GM23248 (cell line): ENCODE measurements at regions not wholly inside any gene's neighbourhood (a gene's known extent, or its start where the extent isn't known, plus 50 kb on each side); places are given as distances from the start of the nearest gene placed in this dataset.
A peak's percentile ranks its signal among the peaks of the same experiment; 100 is the strongest.

Experiments used
- DNase-seq: peaks from one replicate; pipeline ENCODE4 v3.0.0-alpha.2; 2015
- H2AFZ ChIP-seq: fragments of 200-600 bp; sonication (generic); 2 replicates; pipeline ENCODE4 v1.6.1; 2016; ENCODE audit warnings: antibody characterized with exemption
- H3F3A ChIP-seq: fragments of 200-600 bp; sonication (generic); 2 replicates; pipeline ENCODE4 v1.6.1; 2016; ENCODE audit warnings: mild to moderate bottlenecking, antibody characterized with exemption, mixed run types; ENCODE audit not compliant: insufficient read depth
- H3K27ac ChIP-seq: fragments of 200-600 bp; sonication (generic); 2 replicates; pipeline ENCODE4 v1.5.1; 2016; ENCODE audit warnings: mild to moderate bottlenecking
- H3K27me3 ChIP-seq: fragments of 200-600 bp; sonication (generic); replicated peaks from 2 replicates; pipeline ENCODE4 v1.6.1; 2016; ENCODE audit warnings: mild to moderate bottlenecking; ENCODE audit not compliant: insufficient read depth
- H3K36me3 ChIP-seq: fragments of 200-600 bp; sonication (generic); 2 replicates; pipeline ENCODE4 v1.6.1; 2016; ENCODE audit warnings: low read depth, mild to moderate bottlenecking
- H3K4me1 ChIP-seq: fragments of 200-600 bp; sonication (generic); 2 replicates; pipeline ENCODE4 v1.6.1; 2016; ENCODE audit warnings: mild to moderate bottlenecking; ENCODE audit not compliant: insufficient read depth
- H3K4me2 ChIP-seq: fragments of 200-600 bp; sonication (generic); one replicate; pipeline ENCODE4 v1.6.1; 2016; ENCODE audit warnings: mild to moderate bottlenecking; ENCODE audit not compliant: unreplicated experiment
- H3K4me3 ChIP-seq: fragments of 200-600 bp; sonication (generic); 2 replicates; pipeline ENCODE4 v1.5.1; 2016; ENCODE audit warnings: mild to moderate bottlenecking
- H3K79me2 ChIP-seq: fragments of 200-600 bp; sonication (generic); 2 replicates; pipeline ENCODE4 v1.6.1; 2016; ENCODE audit warnings: mild to moderate bottlenecking; ENCODE audit not compliant: insufficient read depth
- H3K9ac ChIP-seq: fragments of 200-600 bp; sonication (generic); 2 replicates; pipeline ENCODE4 v1.6.1; 2016; ENCODE audit warnings: mild to moderate bottlenecking
- H3K9me2 ChIP-seq: fragments of 200-600 bp; sonication (generic); 2 replicates; pipeline ENCODE4 v1.6.1; 2016; ENCODE audit warnings: mixed run types, mild to moderate bottlenecking, moderate library complexity; ENCODE audit not compliant: insufficient read depth
- H3K9me3 ChIP-seq: fragments of 200-600 bp; sonication (generic); one replicate; pipeline ENCODE4 v1.6.1; 2017; ENCODE audit warnings: low read depth
- H4K20me1 ChIP-seq: fragments of 200-600 bp; sonication (generic); 2 replicates; pipeline ENCODE4 v1.6.0; 2016; ENCODE audit not compliant: insufficient read depth
- EZH2 ChIP-seq: fragments of 200-600 bp; sonication (generic); IDR thresholded peaks from 2 replicates; pipeline ENCODE4 v1.6.1; 2018; ENCODE audit warnings: antibody characterized with exemption, mild to moderate bottlenecking; ENCODE audit not compliant: insufficient read depth, poor library complexity, severe bottlenecking
- EZH2phosphoT487 ChIP-seq: fragments of 200-600 bp; sonication (generic); IDR thresholded peaks from 2 replicates; pipeline ENCODE4 v1.6.1; 2018; ENCODE audit warnings: antibody characterized with exemption, moderate library complexity, mild to moderate bottlenecking, low read depth; ENCODE audit not compliant: insufficient read depth
- WGBS, 2 experiments: methylation state at CpG; one replicate each; pipeline ENCODE4 v1.1.6; 2015 to 2017; ENCODE audit warnings: low lambda C conversion rate in 2 of 2, low coverage in 1 of 2; ENCODE audit errors: missing lambda C conversion rate in 2 of 2; 5-methylcytosine and 5-hydroxymethylcytosine counted together
- in situ Hi-C: fragments of 300-500 bp; cut with MboI; formaldehyde crosslinking; loops from 2 replicates; pipeline ENCODE4 v1.15.0; 2020

- Histone ChIP-seq H3K36me3 (no peaks in the 10 kb centered on the region), H3K9me3 (no peaks in the 10 kb centered on the region), H3K27me3 (no peaks in the 10 kb centered on the region), H3K27ac (no peak overlapping the region), H4K20me1 (no peaks in the 10 kb centered on the region), H3K79me2 (no peaks in the 10 kb centered on the region), H3K4me2 (no peak overlapping the region), H3K9me2 (no peaks in the 10 kb centered on the region), H3K4me1 (peaks cover 19% of the 10 kb centered on the region), H3K9ac (no peak overlapping the region), H3F3A (peaks cover 19% of the 10 kb centered on the region; the same call in 1 of the 2 replicates), H2AFZ (no peak overlapping the region), H3K4me3 (no peak overlapping the region)
- DNase-seq: peak; percentile 24
- no peak for TF ChIP-seq EZH2
- TF ChIP-seq EZH2phosphoT487: no peak
- in situ Hi-C loops: no loop called here
Observed at GRCh38 chr2:234722176-234722575, 225.3 kb upstream of the ARL4C start.

GRCh38 chr2:234719116-234719716 is 222.3 kb upstream of the ARL4C start:
- no peaks in the 10 kb centered on the region for H3K4me1 ChIP-seq
- no peak for TF ChIP-seq EZH2phosphoT487
- no peak for TF ChIP-seq EZH2
- 79% methylated on average over 7 of the region's 7 CpGs for WGBS, 2 experiments
- H3K79me2 ChIP-seq: no peaks in the 10 kb centered on the region
- no peaks in the 10 kb centered on the region for H3K27me3 ChIP-seq
- no peaks in the 10 kb centered on the region for H3F3A ChIP-seq
- H3K36me3 ChIP-seq: no peaks in the 10 kb centered on the region
- H3K4me3 ChIP-seq: no peak overlapping the region
- no peak for DNase-seq
- H3K9me3 ChIP-seq: no peaks in the 10 kb centered on the region
- no peak overlapping the region for H3K9ac ChIP-seq
- no peak overlapping the region for H3K4me2 ChIP-seq
- no peak overlapping the region for H3K27ac ChIP-seq
- H4K20me1 ChIP-seq: no peaks in the 10 kb centered on the region
- H3K9me2 ChIP-seq: no peaks in the 10 kb centered on the region
- in situ Hi-C loops: no loop called here
- H2AFZ ChIP-seq: no peak overlapping the region

GRCh38 chr2:234716271-234716670 is 219.4 kb upstream of the ARL4C start:
- H3K9me2 ChIP-seq: no peaks in the 10 kb centered on the region
- no peaks in the 10 kb centered on the region for H3K79me2 ChIP-seq
- 81 to 93% methylated on average over 9 of the region's 9 CpGs for WGBS, 2 experiments

GRCh38 chr2:234715671-234716250 is 218.9 kb upstream of the ARL4C start:
- Histone ChIP-seq H3K79me2 (no peaks in the 10 kb centered on the region), H3K27ac (no peak overlapping the region), H3K9ac (no peak overlapping the region), H3K9me2 (no peaks in the 10 kb centered on the region), H3K36me3 (no peaks in the 10 kb centered on the region), H3K27me3 (no peaks in the 10 kb centered on the region), H4K20me1 (no peaks in the 10 kb centered on the region), H2AFZ (no peak overlapping the region), H3K4me1 (no peaks in the 10 kb centered on the region), H3K9me3 (no peaks in the 10 kb centered on the region), H3F3A (no peaks in the 10 kb centered on the region), H3K4me2 (no peak overlapping the region), H3K4me3 (no peak overlapping the region)
- DNase-seq: no peak
- WGBS, 2 experiments: 86 to 89% methylated on average over 13 of the region's 13 CpGs
- TF ChIP-seq EZH2phosphoT487: no peak
- no peak for TF ChIP-seq EZH2
- in situ Hi-C loops: no loop called here

More at GRCh38 chr2:234716271-234716670, 219.4 kb upstream of the ARL4C start:
- Histone ChIP-seq H3F3A (no peaks in the 10 kb centered on the region), H3K4me2 (no peak overlapping the region), H3K4me1 (no peaks in the 10 kb centered on the region), H2AFZ (no peak overlapping the region), H3K27me3 (no peaks in the 10 kb centered on the region), H3K36me3 (no peaks in the 10 kb centered on the region), H3K9me3 (no peaks in the 10 kb centered on the region), H3K9ac (no peak overlapping the region), H3K27ac (no peak overlapping the region), H4K20me1 (no peaks in the 10 kb centered on the region), H3K4me3 (no peak overlapping the region)
- no peak for DNase-seq
- TF ChIP-seq EZH2: no peak
- TF ChIP-seq EZH2phosphoT487: no peak
- in situ Hi-C loops: no loop called here

GRCh38 chr2:234714711-234715110 is 217.8 kb upstream of the ARL4C start:
- H3K4me1 ChIP-seq: no peaks in the 10 kb centered on the region
- H3F3A ChIP-seq: no peaks in the 10 kb centered on the region
- no peak overlapping the region for H3K27ac ChIP-seq
- H2AFZ ChIP-seq: no peak overlapping the region
- DNase-seq: no peak
- no peaks in the 10 kb centered on the region for H4K20me1 ChIP-seq
- no peaks in the 10 kb centered on the region for H3K27me3 ChIP-seq
- no peaks in the 10 kb centered on the region for H3K9me3 ChIP-seq
- H3K79me2 ChIP-seq: no peaks in the 10 kb centered on the region
- H3K9ac ChIP-seq: no peak overlapping the region
- H3K9me2 ChIP-seq: no peaks in the 10 kb centered on the region
- in situ Hi-C loops: no loop called here
- H3K36me3 ChIP-seq: no peaks in the 10 kb centered on the region
- no peak for TF ChIP-seq EZH2
- no peak for TF ChIP-seq EZH2phosphoT487
- H3K4me3 ChIP-seq: no peak overlapping the region
- H3K4me2 ChIP-seq: no peak overlapping the region
- 61 to 66% methylated on average over 5 of the region's 5 CpGs for WGBS, 2 experiments
